Stimulated activated CD8-positive, alpha-beta memory T cell treated with anti-CD3 and anti-CD28 coated beads, Interleukin-4, amount 100 ng/mL, for 48 hours (primary cell): ENCODE measurements at regions not wholly inside any gene's neighbourhood (a gene's known extent, or its start where the extent isn't known, plus 50 kb on each side); places are given as distances from the start of the nearest gene placed in this dataset.

Source experiments
- DNase-seq: peaks from one replicate; pipeline ENCODE4 v3.0.0-alpha.2; 2020

DNA sequence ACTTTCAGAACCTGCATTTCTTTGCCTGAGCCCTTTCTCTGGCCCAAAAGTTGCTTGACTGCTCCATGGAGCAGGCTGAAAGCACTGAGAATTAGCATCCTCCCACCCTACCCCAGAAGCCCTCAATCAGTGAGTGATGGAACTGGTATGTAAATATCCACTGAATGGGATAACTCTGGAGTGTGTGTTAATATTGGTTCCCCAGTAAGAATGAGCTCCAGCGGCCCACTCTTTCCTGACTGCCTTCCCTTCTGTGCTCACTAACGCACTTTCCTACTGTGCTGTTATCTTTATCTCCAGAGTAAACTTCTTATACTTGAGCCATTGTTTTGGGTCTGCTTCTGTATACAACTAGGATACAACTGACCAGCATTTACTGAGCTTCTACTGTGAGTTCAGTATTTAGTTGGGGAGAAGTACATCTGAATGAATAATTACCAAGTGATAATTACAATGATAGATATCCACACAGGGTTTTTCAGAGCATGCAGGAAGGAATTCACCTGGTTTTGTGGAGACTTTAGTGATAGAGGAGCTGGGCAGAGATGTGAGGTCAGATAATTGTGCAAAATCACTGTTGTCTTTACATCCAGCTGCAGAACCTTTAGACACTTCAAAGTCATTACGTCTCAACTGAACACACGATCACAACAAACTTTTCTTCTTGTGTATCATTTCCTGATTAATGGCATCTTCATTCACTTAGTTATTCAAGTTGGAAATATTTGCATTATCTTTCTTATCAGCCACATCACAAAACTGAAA, 149.2 kb upstream of the BTG1 start:
- no peak for DNase-seq

DNA sequence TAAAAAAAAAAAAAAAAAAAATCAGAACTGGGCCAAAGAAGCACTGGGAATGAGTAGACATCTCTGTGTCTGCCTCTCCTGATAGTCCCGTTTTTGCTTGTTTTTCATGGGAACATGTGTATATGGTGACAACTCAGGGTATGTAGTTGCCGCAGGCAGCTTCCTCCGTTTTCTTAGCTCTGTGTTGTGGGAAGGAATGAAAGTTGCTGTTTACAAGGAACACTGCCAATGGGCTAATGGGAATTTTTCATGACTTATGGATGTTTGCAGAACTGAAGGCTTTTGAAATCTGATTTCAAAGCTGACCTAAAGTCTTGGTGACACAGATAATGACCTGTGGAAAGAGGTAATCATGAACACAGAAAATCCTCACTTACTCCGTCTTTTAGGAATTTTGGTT, 146.4 kb upstream of the BTG1 start:
- DNase-seq: no peak

DNA sequence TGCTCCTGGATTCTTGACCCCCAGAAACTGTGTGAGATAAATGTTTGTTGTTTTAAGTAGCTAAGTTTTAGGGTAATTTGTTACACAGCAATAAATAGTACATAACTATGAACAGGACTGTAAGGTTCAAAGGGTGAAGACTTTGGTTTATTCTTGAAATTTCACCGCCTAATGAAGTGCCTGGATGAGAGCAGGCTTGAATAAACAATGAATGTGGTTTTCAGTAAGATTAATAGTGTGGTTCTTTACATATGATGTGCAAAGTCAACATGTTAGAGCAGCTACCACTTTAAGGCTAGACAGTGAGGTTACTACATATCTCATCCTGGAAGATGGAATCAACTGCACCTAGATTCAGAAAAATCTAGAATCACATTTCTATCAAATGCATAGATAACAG, 145.2 kb upstream of the BTG1 start:
- DNase-seq: no peak

DNA sequence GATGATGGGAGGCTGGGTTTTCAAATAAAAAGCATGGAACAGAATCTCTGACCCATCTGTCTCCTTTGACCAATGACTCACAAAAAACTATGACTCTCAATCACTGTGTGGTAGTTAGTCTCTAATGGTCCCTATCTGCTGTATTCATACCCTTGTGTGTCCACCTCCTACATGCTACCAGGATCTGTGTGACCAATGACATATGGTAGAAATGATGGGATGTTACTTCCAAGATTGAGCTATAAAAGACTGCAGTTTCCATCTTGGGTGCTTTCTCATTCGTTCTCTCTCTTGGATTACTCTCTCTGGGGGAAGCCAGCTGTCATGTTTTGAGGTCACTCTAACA, 144.7 kb upstream of the BTG1 start:
- DNase-seq: no peak

DNA sequence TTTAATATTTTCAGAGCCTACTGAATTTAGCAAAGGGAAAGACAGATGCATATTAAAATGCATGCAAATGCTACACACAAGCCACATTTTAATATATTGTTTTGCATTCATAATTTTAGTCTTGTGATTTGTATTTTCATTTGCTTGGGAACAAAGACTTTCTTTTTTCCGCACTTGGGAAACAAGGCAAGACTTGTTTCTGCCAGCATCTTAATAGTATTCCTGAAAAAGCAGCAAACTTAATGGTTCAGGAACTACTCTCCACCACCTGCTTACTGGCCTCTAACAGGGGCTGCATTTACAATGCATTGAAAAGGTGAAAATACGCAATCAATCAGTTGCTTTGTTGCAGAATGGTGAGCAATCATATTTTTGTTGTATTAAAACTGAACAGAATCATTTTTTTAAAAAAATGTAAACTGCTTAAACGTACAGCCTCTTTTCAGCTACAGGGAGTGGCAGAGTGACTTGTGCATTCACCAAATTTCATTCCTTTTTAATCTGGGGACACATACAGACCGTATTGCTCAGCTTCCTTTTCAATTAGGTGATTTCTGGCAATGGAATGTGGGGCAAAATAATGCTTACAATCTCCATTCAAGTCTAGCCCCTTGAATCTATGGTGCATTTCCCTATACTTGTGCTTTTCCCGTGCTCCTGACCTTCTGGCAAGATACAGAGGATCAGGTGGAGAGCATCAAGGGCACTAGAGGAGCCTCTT, 144.1 kb upstream of the BTG1 start:
- DNase-seq: no peak

DNA sequence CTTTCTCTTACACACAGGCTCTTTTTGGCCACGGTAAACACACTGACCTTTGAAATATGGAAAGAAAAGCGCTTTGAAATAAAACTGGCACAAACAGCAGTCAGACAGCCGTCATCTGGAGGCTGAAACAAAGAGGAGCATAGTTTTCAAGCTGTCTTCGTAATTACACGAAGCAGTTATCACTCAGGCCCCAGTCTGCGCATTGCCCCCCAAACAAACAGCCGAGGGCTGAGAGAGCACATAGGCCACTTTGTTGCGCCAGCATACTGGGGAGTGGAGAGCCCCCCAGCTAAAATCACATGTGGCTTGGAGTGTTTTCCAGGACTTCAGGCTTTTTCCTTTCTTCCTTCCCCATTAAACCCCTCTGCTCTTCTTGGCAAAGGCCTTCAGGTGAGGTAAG, 142.9 kb upstream of the BTG1 start:
- no peak for DNase-seq

DNA sequence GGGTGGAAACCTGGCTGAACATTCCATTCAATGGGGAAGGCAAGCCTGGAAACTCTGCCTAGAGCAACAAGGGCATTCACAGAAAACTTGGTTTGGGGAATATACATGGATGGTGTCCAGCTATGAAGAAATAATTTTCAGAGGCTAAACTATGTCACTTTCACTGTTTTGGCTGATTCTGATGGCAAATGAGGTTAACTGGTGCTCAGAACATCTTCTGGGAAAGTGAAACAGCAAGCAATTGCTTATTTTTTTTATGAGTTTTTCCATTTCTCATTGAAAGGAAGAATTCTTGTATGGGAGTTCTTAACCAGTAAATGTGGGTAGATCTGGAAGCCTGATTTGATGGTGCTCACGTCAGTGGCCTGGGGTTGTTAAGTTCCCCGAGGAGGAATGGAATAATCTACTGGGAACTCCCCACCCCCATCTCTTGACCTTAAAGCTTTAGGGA, 132.8 kb upstream of the BTG1 start:
- DNase-seq: no peak

DNA sequence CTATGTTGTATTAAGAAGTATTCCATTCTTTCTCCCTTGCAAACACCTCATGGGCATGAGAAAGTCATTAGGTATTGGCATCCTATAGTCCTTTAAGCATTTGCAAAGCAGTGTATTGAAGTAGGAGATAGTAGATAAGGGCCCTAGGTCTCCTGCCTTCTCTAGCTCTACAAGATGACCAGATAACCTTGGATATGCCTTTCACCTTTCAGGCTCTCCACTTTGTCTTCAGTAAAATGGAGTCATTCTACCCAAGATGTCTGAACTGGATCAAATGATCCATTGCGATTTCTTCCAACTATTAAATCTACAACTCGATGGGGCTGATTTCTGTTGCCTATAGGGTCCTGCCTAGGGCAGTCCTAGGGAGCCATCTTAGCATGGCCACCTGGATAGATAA, 132.1 kb upstream of the BTG1 start:
- DNase-seq: no peak

DNA sequence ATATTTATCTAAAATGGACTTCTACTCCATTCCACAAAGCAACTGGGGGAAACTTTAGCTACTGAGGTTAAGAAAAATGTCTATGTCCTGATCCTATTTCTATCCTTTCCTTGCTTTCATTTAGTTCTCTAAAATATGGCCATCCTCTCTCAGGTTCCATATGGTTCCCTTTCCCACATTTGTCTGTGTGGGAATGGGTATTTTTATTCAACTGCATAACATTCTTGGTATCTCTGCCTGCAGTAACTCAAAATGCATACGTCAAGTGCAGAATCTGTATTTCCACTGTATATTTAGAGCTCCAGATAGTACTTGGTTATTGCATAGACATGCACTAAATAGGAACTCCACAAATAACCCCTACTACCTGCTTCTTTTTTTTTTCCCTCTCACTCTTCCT, 130.6 kb upstream of the BTG1 start:
- no peak for DNase-seq

DNA sequence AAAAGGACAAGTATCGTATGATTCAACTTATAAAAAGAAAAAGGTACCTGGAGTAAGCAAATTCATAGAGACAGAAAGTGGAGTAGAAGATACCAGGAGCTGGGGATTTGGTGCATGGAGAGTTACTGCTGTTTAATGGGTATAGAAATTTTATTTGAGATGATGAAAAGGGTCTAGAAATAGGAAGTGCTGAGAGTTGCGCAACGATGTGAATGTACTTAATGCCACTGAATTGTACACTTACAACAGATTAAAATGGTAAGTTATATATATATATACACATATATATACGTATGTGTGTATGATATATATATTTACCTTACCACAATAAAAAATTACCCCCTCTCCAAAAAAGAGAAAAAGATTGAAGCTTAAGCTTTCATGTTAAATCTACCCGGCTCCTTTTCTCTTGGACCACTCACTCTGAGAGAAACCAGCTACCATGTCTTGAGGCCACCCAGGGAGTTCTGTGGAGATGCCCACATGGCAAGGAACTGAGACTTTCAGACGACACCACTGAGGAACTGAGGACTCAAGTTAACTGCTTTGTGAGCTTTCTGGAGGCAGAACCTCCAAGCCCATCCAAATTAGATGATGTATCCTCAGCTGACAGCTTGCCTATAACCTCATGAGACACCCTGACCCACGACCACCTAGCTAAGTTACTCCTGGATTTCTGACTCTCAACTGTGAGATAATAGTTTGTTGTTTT, 130.0 kb upstream of the BTG1 start:
- no peak for DNase-seq

DNA sequence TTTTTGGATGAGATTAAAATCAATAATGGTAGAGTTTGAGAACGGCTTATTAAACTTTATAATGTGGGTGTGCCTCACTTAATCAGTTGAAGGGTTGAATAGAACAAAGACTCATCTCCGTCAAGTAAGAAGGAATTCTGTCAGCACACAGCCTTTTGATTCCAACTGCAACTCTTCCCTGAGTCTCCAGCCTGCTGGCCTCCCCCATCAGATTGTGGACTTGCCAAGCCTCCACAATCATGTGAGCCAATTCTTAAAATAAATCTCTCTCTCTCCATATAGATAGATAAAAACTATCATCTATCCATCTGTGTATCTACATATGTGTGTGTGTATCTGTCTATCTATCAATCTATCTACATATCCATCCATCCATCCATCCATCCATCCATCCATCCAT, 127.4 kb upstream of the BTG1 start:
- no peak for DNase-seq

DNA sequence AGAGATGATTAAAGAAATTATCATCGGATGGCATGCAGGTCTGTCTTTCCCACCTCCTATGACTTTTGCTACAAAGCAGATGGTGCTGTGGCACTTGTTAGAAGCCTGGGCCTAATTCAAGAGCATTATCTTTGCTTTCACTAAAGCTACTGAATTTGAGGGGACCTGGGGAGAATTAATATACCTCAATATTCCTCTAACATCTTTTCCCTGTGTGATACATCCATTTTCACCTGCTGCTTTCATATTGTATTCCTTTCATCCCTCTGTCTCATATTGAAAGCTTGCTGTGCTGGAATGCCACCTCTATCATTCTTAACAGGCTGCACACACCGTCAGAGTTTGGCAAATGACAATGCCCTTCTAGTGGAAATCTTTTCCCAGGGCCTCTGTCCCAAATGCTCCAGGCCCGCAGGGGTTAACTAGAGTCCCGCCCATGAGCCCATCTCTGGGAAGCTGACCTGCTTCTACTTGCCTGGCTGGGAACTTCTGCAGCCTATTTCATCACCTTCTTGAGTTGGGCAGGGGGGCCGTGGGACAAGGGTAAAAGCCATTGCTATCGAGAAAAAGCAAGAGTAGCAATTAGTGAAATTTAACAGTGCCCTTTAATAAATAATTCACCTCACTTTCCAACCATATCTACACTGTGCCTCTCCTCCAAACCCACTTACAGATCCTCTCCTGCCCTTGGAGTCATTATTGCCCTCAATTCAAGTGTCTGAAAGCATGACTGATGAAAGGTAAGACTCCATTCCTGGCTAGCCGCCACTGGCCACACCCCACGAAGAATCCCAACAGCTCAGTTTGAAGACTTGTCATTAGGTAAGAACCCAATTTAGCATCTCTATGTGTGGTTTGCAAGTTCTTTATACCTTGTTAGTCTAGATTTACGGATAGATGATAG, 126.7 kb upstream of the BTG1 start:
- DNase-seq: no peak

DNA sequence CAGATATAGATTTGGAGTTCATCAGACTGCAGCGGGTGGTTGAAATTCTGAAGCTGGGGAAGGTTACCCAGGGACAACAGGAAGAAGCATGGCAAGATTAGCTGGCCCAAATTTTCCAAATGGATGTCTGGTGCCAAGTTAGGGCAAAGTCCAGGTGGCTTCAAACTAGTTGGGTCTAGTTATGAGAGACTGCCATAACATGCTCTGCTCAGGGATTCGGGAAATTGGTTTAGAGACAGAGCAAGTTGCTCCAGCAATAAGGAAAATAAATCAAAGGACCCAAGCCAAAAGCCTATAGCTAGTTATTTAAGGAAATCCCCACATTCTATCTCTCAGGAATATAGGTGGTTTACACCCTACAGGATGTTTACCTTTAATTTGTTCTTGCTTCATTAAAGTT, 125.7 kb upstream of the BTG1 start:
- no peak for DNase-seq

DNA sequence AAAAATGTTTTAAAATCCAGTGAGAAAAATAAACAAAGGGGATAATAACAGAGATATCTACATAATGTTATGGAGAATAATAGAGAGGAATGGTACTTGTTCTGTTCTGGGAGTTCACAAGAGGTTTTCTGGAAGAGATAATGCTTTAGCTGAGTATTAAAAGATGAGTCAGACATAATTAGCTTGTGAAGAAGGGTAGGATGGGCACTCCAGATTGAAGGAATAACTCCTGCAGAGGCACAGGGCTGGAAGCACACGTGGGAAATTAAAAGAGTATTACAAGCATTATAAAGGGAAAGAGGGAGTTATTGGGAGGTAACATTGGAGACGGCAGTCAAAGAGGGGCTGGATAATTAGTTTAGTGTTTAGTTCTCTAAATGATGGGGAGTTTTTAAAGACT, 124.9 kb upstream of the BTG1 start:
- DNase-seq: no peak

DNA sequence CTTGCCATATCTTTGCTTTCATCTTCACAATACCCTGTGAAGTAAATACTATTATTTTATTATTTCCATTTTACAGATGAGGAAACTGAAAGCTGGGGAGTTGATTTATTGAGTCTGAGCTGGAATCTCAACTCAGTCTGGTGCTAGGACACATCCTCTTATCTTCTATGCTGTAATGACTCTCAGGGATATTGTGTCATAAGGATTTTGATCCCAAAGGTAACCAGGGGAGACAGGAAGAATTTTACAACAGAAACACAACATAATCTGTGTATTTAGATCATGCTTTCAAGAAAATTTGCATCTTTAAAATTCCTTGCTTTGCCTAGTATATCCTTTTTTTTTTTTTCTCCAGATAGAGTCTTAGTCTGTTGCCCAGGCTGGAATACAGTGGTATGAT, 123.3 kb upstream of the BTG1 start:
- no peak for DNase-seq

DNA sequence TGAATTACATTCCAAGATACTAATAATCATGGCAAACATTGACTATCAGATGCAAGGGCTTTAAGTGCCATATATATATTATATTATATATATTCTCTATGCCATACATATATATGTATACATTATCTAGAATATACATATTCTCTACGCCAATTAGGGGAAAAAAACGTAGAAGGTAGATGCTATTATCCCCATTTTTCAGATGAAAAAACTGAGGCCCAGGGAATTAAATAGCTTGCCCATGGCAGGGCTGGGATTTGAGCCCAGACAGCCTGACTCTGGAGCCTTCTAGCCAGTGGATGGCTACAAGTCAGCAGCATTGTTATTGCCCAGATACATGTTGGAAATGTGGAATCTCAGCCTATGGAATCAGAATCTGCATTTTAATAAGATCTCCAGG, 116.0 kb upstream of the BTG1 start:
- DNase-seq: no peak

DNA sequence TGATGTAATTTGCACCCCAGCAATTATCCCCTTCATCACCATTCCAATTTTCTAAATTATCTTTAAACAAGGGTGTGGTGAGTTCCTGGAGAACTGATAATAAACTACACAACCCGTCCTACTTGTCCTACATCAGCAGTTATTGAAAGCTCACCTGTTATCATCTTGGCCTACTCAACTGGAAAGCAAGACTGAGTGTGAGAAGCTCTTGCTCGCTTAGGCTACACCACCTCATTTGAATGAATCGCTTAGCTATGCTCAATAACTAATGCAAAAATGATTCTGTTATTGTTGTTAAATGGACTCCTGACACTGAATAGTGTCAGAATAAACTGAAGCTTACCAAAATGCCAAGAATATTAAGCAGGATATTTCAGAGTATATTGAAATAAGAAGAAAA, 115.4 kb upstream of the BTG1 start:
- no peak for DNase-seq

DNA sequence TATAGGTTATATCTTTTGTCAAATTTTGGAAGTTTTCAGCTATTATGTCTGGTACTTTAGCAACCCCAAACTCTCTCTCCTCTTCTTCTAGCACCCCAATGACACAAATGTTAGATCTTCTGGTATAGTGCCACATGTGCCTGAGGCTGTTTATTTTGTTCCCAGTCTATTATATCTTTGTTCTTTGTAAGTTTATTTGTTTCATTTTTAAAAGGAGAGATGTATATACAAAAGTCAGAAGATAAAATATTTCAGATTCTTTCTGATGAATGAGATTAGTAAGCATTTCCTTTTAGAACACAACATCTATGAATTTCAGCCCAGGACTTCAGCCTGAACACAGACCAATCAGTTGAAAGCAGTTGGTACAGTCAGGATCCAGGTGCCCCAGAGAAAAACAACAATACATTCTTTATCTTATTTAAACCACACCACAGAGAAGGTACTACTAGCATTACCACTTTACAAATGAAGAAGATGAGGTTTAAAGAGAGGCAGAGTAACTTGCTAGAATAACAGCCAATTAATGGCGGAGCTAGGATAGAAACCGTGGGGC, 114.1 kb upstream of the BTG1 start:
- DNase-seq: no peak

DNA sequence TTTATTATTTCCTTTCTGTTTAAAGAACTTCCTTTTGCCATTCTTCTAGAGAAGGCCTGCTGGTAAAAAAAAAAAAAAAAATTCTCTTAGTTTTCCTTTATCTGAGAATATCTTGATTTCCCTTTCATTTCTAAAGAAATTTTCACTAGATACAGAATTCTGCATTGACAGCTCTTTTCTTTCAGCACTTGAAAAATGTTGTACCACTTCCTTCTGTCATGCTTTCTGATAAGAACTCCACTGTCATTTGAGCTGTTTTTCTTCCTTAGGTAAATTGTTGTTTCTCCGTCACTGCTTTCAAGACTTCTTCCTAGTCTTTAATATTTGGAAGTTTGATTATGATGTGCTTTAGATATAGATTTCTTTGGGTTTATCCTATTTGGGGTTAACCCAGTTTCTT, 113.6 kb upstream of the BTG1 start:
- DNase-seq: no peak

DNA sequence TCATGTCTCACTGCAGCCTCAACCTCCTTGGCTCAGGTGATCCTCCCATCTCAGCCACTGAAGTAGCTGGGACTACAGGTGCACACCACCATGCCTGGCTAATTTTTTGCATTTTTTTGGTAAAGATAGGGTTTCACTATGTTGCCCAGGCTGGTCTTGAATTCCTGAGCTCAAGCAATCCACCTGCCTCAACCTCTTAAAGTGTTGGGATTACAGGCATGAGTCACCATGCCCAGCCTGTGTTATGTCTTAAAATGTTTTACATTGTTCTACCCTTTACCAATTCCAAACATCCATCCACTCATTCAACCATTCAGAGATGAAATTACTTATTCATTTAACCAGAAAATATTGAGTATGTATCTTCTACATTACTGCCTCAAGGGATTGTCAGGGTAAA, 111.6 kb upstream of the BTG1 start:
- DNase-seq: no peak

DNA sequence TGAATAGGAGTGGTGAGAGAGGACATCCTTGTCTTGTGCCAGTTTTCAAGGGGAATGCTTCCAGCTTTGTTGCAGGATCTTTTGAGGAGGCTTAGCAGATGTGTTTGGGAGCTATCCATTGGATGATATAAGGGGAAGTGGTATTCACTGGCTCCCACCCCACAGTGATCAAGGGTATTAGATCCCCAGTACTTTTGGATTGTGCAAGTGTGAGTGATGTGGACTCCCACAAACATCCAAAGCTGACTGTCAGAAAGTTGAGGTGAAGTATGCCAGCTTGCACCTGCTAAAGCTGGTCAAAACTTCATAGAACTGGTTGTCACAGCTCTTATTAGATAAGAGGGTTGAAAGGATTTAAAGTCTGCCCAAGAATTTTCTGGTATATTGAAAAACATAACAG, 110.1 kb upstream of the BTG1 start:
- DNase-seq: no peak

DNA sequence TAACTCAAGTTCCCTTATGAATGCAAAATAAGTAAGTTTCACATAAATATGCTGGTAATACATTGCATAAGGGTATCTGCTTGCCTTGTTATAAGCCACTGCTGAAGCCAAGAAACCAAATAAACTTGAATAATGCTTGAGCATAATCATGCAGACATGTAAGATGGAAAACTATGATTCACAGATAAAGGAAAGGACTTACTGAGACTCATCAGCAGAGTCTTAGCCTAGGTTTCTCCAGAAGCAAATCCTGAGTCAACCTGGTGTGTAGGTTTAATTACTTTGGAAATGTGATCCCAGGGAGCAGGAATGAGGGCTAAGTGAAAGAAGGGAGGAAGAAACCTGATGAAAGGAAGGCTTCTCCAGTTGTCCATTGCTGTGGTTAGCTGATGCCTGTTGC, 107.7 kb upstream of the BTG1 start:
- DNase-seq: no peak

DNA sequence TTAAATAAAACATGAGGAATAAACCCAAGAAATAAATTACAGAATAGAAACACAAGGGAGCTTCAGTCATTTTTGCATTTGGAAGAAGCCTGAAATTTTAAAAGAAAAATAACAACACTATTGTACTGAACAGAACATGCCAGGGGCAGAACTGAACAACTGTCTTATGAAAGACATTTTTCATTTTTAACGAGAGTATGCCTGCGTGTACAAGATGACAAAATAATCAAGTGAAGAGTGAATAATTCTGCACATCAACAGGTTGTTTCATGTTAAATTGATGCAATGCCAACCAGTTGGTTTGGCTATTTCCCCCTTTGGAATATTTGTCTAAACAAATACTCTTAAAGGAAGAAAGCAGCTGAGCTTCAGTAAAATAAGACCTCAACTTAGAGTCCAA, 103.3 kb upstream of the BTG1 start:
- DNase-seq: no peak
